MV-4-11 (cell line): ENCODE measurements at regions not wholly inside any gene's neighbourhood (a gene's known extent, or its start where the extent isn't known, plus 50 kb on each side); places are given as distances from the start of the nearest gene placed in this dataset.
"Not testable (repeated sequence)": the region's sequence is repeated elsewhere in the genome, so short reads cannot be mapped to it uniquely, and the experiment has no call there.

Experiments used
- DNase-seq: peaks from one replicate; lab custom pipeline; 2025; lab: John Stamatoyannopoulos, UW

GRCh38 chr2:66317268-66317890, 117.5 kb upstream of the MEIS1 start:
- DNase-seq = no peak

- DNase-seq = no peak
These were observed 128.4 kb upstream of the MEIS1 start for GRCh38 chr2:66306483-66306882.

- no peak for DNase-seq
These were observed 129.2 kb upstream of the MEIS1 start for GRCh38 chr2:66305718-66306117.

GRCh38 chr2:66303471-66303870, 131.5 kb upstream of the MEIS1 start:
- no peak for DNase-seq

GRCh38 chr2:66301767-66302140, 133.2 kb upstream of the MEIS1 start:
- DNase-seq = no peak

- no peak for DNase-seq
These were observed 133.7 kb upstream of the MEIS1 start for GRCh38 chr2:66301022-66301766.

GRCh38 chr2:66283787-66284186, 151.1 kb upstream of the MEIS1 start:
- DNase-seq = no peak

GRCh38 chr2:66281980-66282379, 152.9 kb upstream of the MEIS1 start:
- no peak for DNase-seq

- no peak for DNase-seq
These were observed 155.9 kb upstream of the MEIS1 start for GRCh38 chr2:66279024-66279423.

- DNase-seq = no peak
These were observed 158.9 kb upstream of the MEIS1 start for GRCh38 chr2:66275984-66276383.

- no peak for DNase-seq
These were observed 160.9 kb upstream of the MEIS1 start for GRCh38 chr2:66273933-66274490.

- no peak for DNase-seq
These were observed 162.2 kb upstream of the MEIS1 start for GRCh38 chr2:66272751-66273150.

GRCh38 chr2:66271777-66272176, 163.1 kb upstream of the MEIS1 start:
- DNase-seq = no peak

GRCh38 chr2:66270247-66270646, 164.7 kb upstream of the MEIS1 start:
- no peak for DNase-seq

GRCh38 chr2:66269166-66269565, 165.8 kb upstream of the MEIS1 start:
- DNase-seq = no peak

GRCh38 chr2:66268756-66269155, 166.2 kb upstream of the MEIS1 start:
- no peak for DNase-seq

GRCh38 chr2:66264354-66264753, 170.6 kb upstream of the MEIS1 start:
- DNase-seq = no peak

GRCh38 chr2:66255867-66256266, 179.1 kb upstream of the MEIS1 start:
- no peak for DNase-seq

- no peak for DNase-seq
These were observed 179.8 kb upstream of the MEIS1 start for GRCh38 chr2:66255136-66255535.

- no peak for DNase-seq
These were observed 181.9 kb upstream of the MEIS1 start for GRCh38 chr2:66253066-66253465.

GRCh38 chr2:66252109-66252508, 182.8 kb upstream of the MEIS1 start:
- no peak for DNase-seq

- no peak for DNase-seq
These were observed 183.4 kb upstream of the MEIS1 start for GRCh38 chr2:66251573-66251972.

GRCh38 chr2:66249089-66249488, 185.8 kb upstream of the MEIS1 start:
- DNase-seq = not testable (repeated sequence)

GRCh38 chr2:66243809-66244208, 191.1 kb upstream of the MEIS1 start:
- not testable (repeated sequence) for DNase-seq
